CD4-positive, alpha-beta T cell (primary cell): ENCODE measurements at regions not wholly inside any gene's neighbourhood (a gene's known extent, or its start where the extent isn't known, plus 50 kb on each side); places are given as distances from the start of the nearest gene placed in this dataset.

Experiments used
- ATAC-seq: fragments of 200-7000 bp; cut with Tn5 transposase; one replicate; pipeline ENCODE4 v1.10.0; 2022; ENCODE audit warnings: mild to moderate bottlenecking; ENCODE audit not compliant: poor library complexity
- CTCF ChIA-PET: fragments of 350-600 bp; sonication (Branson Sonifier 250); formaldehyde crosslinking; loops from one replicate; lab custom pipeline; 2021; ENCODE audit warnings: antibody characterized with exemption, inconsistent platforms; lab: Charles Lee
- POLR2A ChIA-PET: fragments of 350-600 bp; sonication (Branson Sonifier 250); formaldehyde crosslinking; loops from one replicate; lab custom pipeline; 2021; ENCODE audit warnings: antibody characterized with exemption, inconsistent platforms; lab: Charles Lee
- DNase-seq, 14 experiments: peaks; one replicate each; pipeline ENCODE4 v3.0.0-alpha.2; 2013 to 2020; ENCODE audit warnings: mixed read lengths in 2 of 14
- H3K27ac ChIP-seq, 2 donors: one replicate each; pipeline versions ENCODE4 v1.5.1 to v1.7.0; 2013; ENCODE audit warnings: low read length in 2 of 2, low read depth in 1 of 2, mild to moderate bottlenecking in 1 of 2
- H3K27me3 ChIP-seq, 2 experiments: 1 replicate in 1 of 2; 2 replicates in 1 of 2; pipeline versions ENCODE4 v1.6.1 to v1.7.0; 2013; ENCODE audit warnings: low read length in 2 of 2, control low read depth in 1 of 2, mild to moderate bottlenecking in 1 of 2, moderate library complexity in 1 of 2; ENCODE audit not compliant: insufficient read depth in 2 of 2, control insufficient read depth in 1 of 2
- H3K36me3 ChIP-seq: one replicate; pipeline ENCODE4 v1.6.1; 2013; ENCODE audit warnings: low read length, control low read depth; ENCODE audit not compliant: insufficient read depth
- H3K4me1 ChIP-seq: one replicate; pipeline ENCODE4 v1.6.1; 2013; ENCODE audit warnings: low read length, control low read depth; ENCODE audit not compliant: insufficient read depth
- H3K4me3 ChIP-seq: one replicate; pipeline ENCODE4 v1.5.1; 2013; ENCODE audit warnings: mild to moderate bottlenecking, low read length, moderate library complexity
- H3K9me3 ChIP-seq, 2 experiments: 1 replicate in 1 of 2; 2 replicates in 1 of 2; pipeline versions ENCODE4 v1.6.1 to v1.7.0; 2013; ENCODE audit warnings: low read length in 2 of 2, mild to moderate bottlenecking in 2 of 2, control low read depth in 1 of 2, moderate library complexity in 1 of 2; ENCODE audit not compliant: control insufficient read depth in 1 of 2, insufficient read depth in 1 of 2
- H3K27ac Mint-ChIP-seq: one replicate; pipeline ENCODE4 v1.8.0; 2020; ENCODE audit warnings: mixed read lengths
- H3K27me3 Mint-ChIP-seq: one replicate; pipeline ENCODE4 v1.8.0; 2021; ENCODE audit warnings: mixed read lengths
- H3K36me3 Mint-ChIP-seq: one replicate; pipeline ENCODE4 v1.8.0; 2021; ENCODE audit warnings: low read depth, mixed read lengths
- H3K4me1 Mint-ChIP-seq: one replicate; pipeline ENCODE4 v1.8.0; 2021; ENCODE audit warnings: low read depth, mixed read lengths
- H3K4me3 Mint-ChIP-seq: one replicate; pipeline ENCODE4 v1.8.0; 2020; ENCODE audit warnings: mild to moderate bottlenecking, mixed read lengths
- H3K9me3 Mint-ChIP-seq: one replicate; pipeline ENCODE4 v1.8.0; 2020; ENCODE audit warnings: mixed read lengths
- intact Hi-C, 2 experiments: fragments of 100-400 bp; cut with DNase I in 1 of 2; cut with micrococcal nuclease in 1 of 2; formaldehyde crosslinking; loops; one replicate each; pipeline versions ENCODE4 v1.15.1 to v1.9.0; 2023 to 2025; cut with DNase I, micrococcal nuclease
- TF ChIP-seq, protein P1 (sequence below): fragments of 200-600 bp; IDR thresholded peaks from one replicate; pipeline ENCODE4 v1.8.0; 2022; ENCODE audit warnings: antibody characterized with exemption, mild to moderate bottlenecking

DNA sequence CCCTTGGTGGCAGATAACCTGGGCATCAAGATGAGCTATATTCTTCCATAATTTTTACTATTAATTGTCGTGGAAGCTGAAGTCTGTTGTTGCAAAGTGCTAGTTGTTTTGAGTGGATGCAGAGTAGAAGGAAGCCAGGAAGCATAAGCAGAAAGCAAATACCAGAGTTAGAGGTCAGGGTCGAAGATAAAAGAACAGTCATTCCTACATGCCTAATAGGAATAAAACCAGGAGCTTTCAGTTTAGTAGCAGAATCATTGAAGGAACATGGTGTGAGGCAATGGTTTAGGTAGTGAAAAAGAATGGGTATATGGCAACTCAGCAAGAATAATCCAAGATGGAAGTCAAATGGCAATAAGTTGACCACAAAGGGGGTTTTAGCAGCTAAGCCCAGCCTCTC, 121.6 kb upstream of the FST start:
- no peak overlapping the region for H3K4me3 ChIP-seq
- ATAC-seq (no peak), DNase-seq (no peak)
- Mint-ChIP-seq H3K9me3 (no peaks in the 10 kb centered on the region), H3K27ac (no peak overlapping the region), H3K4me3 (no peak overlapping the region), H3K4me1 (no peaks in the 10 kb centered on the region), H3K36me3 (no peaks in the 10 kb centered on the region), H3K27me3 (peaks cover 18% of the 10 kb centered on the region)
- POLR2A ChIA-PET, result no interaction called here
- no peaks in the 10 kb centered on the region for H3K36me3 ChIP-seq
- H3K27ac ChIP-seq, result no peak overlapping the region
- intact Hi-C loops, result no loop called here
- peaks cover 0 to 3% of the 10 kb centered on the region in 2 experiments for H3K9me3 ChIP-seq
- H3K4me1 ChIP-seq, result no peaks in the 10 kb centered on the region
- H3K27me3 ChIP-seq, result no peaks in the 10 kb centered on the region
- TF ChIP-seq, protein P1, sequence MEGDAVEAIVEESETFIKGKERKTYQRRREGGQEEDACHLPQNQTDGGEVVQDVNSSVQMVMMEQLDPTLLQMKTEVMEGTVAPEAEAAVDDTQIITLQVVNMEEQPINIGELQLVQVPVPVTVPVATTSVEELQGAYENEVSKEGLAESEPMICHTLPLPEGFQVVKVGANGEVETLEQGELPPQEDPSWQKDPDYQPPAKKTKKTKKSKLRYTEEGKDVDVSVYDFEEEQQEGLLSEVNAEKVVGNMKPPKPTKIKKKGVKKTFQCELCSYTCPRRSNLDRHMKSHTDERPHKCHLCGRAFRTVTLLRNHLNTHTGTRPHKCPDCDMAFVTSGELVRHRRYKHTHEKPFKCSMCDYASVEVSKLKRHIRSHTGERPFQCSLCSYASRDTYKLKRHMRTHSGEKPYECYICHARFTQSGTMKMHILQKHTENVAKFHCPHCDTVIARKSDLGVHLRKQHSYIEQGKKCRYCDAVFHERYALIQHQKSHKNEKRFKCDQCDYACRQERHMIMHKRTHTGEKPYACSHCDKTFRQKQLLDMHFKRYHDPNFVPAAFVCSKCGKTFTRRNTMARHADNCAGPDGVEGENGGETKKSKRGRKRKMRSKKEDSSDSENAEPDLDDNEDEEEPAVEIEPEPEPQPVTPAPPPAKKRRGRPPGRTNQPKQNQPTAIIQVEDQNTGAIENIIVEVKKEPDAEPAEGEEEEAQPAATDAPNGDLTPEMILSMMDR, result no peak
- CTCF ChIA-PET, result interaction anchor here (1.0 kb wide), 1 partner anchor 11 kb away, joined by 3 read pairs; no protein-coding TSS in a partner anchor

DNA sequence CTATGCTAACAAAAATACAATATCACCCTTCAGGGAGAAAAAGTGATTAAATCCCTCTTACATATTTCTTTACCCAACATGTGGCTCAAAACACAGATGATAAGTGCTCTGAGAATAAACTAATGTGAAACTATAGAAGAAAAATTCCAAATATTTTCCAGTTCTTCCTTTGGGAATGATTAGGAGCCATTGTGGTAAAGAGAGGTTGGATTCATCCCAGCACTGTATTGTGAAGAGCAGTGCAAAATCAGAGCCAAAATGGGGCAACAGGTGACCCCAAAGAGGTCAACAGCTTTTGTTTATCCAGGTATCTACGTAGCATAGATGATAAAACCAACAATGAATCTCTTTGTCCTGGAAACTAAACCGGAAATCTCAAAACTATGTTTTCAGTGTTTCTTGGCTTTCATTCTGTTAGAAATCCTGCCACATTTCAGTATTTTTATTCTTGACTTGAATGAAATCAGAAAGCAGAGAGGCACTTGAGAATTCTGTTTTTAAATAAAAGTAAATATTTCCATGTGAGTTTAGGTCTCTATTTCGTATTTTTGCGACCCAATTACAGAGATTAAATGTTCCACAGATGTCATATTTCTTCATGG, 120.4 kb upstream of the FST start:
- TF ChIP-seq, protein P1, result no peak
- intact Hi-C loops, result no loop called here
- H3K4me3 Mint-ChIP-seq, result no peak overlapping the region
- Histone ChIP-seq H3K4me3 (no peak overlapping the region), H3K4me1 (no peaks in the 10 kb centered on the region), H3K27me3 (no peaks in the 10 kb centered on the region), H3K9me3 (peaks cover 0 to 3% of the 10 kb centered on the region in 2 experiments), H3K36me3 (no peaks in the 10 kb centered on the region), H3K27ac (no peak overlapping the region)
- ATAC-seq, result no peak
- H3K4me1 Mint-ChIP-seq, result no peaks in the 10 kb centered on the region
- H3K27ac Mint-ChIP-seq, result no peak overlapping the region
- CTCF ChIA-PET, result no interaction called here
- POLR2A ChIA-PET, result no interaction called here
- no peak for DNase-seq
- H3K36me3 Mint-ChIP-seq, result no peaks in the 10 kb centered on the region
- H3K9me3 Mint-ChIP-seq, result no peaks in the 10 kb centered on the region
- H3K27me3 Mint-ChIP-seq, result peaks cover 18% of the 10 kb centered on the region

DNA sequence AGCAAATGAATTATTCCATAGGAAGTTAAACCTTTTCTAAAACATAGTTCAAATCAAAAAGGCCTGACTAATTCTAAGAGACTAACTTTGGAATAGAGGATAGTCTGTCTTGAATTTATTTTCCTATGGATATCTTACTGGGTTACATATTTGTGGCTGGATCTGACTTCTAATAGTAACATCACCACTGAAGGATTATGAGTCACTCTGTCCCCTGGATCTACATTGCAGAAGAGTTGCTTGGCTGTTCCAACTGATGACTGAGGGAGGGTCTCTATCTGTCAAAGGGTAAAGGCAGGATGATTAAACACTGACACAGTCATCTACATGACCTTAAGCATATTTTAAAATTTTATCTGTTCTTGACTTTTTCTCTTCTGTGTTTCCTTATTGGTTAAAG, 119.6 kb upstream of the FST start:
- DNase-seq, result no peak
- Histone ChIP-seq H3K4me3 (no peak overlapping the region), H3K4me1 (no peaks in the 10 kb centered on the region), H3K9me3 (peaks cover 0 to 3% of the 10 kb centered on the region in 2 experiments), H3K27me3 (no peaks in the 10 kb centered on the region), H3K36me3 (no peaks in the 10 kb centered on the region), H3K27ac (no peak overlapping the region)
- POLR2A ChIA-PET, result no interaction called here
- intact Hi-C loops, result no loop called here
- peaks cover 13% of the 10 kb centered on the region for H3K27me3 Mint-ChIP-seq
- TF ChIP-seq, protein P1, result no peak
- no peaks in the 10 kb centered on the region for H3K36me3 Mint-ChIP-seq
- H3K9me3 Mint-ChIP-seq, result no peaks in the 10 kb centered on the region
- CTCF ChIA-PET, result no interaction called here
- H3K27ac Mint-ChIP-seq, result no peak overlapping the region
- no peaks in the 10 kb centered on the region for H3K4me1 Mint-ChIP-seq
- no peak for ATAC-seq
- H3K4me3 Mint-ChIP-seq, result no peak overlapping the region
